Fibroblast of mammary gland (primary cell): ENCODE measurements at regions not wholly inside any gene's neighbourhood (a gene's known extent, or its start where the extent isn't known, plus 50 kb on each side); places are given as distances from the start of the nearest gene placed in this dataset.
"Not testable (repeated sequence)": the region's sequence is repeated elsewhere in the genome, so short reads cannot be mapped to it uniquely, and the experiment has no call there.

Experiments
- DNase-seq: peaks from one replicate; pipeline ENCODE4 v3.0.0-alpha.2; 2010; ENCODE audit warnings: low read depth
- H3K4me3 ChIP-seq: 2 replicates; pipeline ENCODE4 v1.5.1; 2011; ENCODE audit warnings: low read depth, mild to moderate bottlenecking, low read length, moderate library complexity; ENCODE audit not compliant: control insufficient read depth
- CTCF ChIP-seq: conservative IDR thresholded peaks from 2 replicates; pipeline ENCODE4 v1.5.1; 2011; ENCODE audit warnings: low read depth, low read length, inconsistent platforms; ENCODE audit not compliant: control insufficient read depth, insufficient read depth

- no peak for DNase-seq
- no peak overlapping the region for H3K4me3 ChIP-seq
- no peak for TF ChIP-seq CTCF
Measured at GRCh38 chr13:21913010-21913409, 242.1 kb downstream of the FGF9 start.

- no peak for TF ChIP-seq CTCF
- H3K4me3 ChIP-seq, result no peak overlapping the region
- DNase-seq, result no peak
Measured at GRCh38 chr13:21917086-21918015, 246.5 kb downstream of the FGF9 start.

GRCh38 chr13:21920802-21921201, 249.9 kb downstream of the FGF9 start:
- DNase-seq, result not testable (repeated sequence)

GRCh38 chr13:21924958-21925357, 254.1 kb downstream of the FGF9 start:
- no peak for TF ChIP-seq CTCF
- no peak for DNase-seq
- no peak overlapping the region for H3K4me3 ChIP-seq

More at GRCh38 chr13:21920802-21921201, 249.9 kb downstream of the FGF9 start:
- not testable (repeated sequence) for H3K4me3 ChIP-seq

GRCh38 chr13:21925720-21926119, 254.8 kb downstream of the FGF9 start:
- no peak overlapping the region for H3K4me3 ChIP-seq
- DNase-seq, result no peak
- no peak for TF ChIP-seq CTCF

- no peak for TF ChIP-seq CTCF
- no peak for DNase-seq
- no peak overlapping the region for H3K4me3 ChIP-seq
Measured at GRCh38 chr13:21929400-21929799, 258.5 kb downstream of the FGF9 start.

- H3K4me3 ChIP-seq, result no peak overlapping the region
- TF ChIP-seq CTCF, result no peak
- no peak for DNase-seq
Measured at GRCh38 chr13:21930536-21930935, 259.7 kb downstream of the FGF9 start.
